Adrenal gland (tissue), 5 donors: ENCODE measurements at regions not wholly inside any gene's neighbourhood (a gene's known extent, or its start where the extent isn't known, plus 50 kb on each side); places are given as distances from the start of the nearest gene placed in this dataset.
"Not testable (repeated sequence)": the region's sequence is repeated elsewhere in the genome, so short reads cannot be mapped to it uniquely, and the experiment has no call there.

Experiments used
- CTCF ChIP-seq, 6 experiments: fragments of 450-650 bp in 4 of 6; fragments of 200-600 bp in 2 of 6; sonication (generic) in 1 of 6; IDR thresholded peaks; 1 replicate in 5 of 6; 2 replicates in 1 of 6; pipeline versions ENCODE4 v1.5.1 to v1.8.0; 2016 to 2021; ENCODE audit warnings: antibody characterized with exemption in 6 of 6, mild to moderate bottlenecking in 2 of 6, moderate library complexity in 1 of 6
- POLR2A ChIP-seq, 2 donors: fragments of 450-650 bp; IDR thresholded peaks; one replicate each; pipeline ENCODE4 v1.6.1; 2017; ENCODE audit warnings: antibody characterized with exemption in 2 of 2, mild to moderate bottlenecking in 2 of 2, moderate library complexity in 1 of 2
- donor health status: DM: no; HTN: no; CAD: no.

- TF ChIP-seq CTCF, POLR2A (IDR thresholded peaks at IDR 0.05): not testable (repeated sequence)
Observed at GRCh38 chr14:37841039-37841438, 245.6 kb downstream of the TTC6 start.
